Stomach (tissue), 8 donors: ENCODE measurements at regions not wholly inside any gene's neighbourhood (a gene's known extent, or its start where the extent isn't known, plus 50 kb on each side); places are given as distances from the start of the nearest gene placed in this dataset.

ENCODE experiments used
- DNase-seq, 2 donors: peaks; one replicate each; pipeline versions ENCODE4 v3.0.0 to v3.0.0-alpha.2; 2013 to 2019
- H3K27ac ChIP-seq, 5 donors: fragments of 200-600 bp in 4 of 5; sonication (generic) in 4 of 5; one replicate each; pipeline ENCODE4 v1.5.1; 2013 to 2019; ENCODE audit warnings: mild to moderate bottlenecking in 1 of 5, moderate library complexity in 1 of 5
- H3K27me3 ChIP-seq, 3 donors: fragments of 200-600 bp; sonication (generic); one replicate each; pipeline ENCODE4 v1.5.1; 2017 to 2019; ENCODE audit warnings: mixed run types in 1 of 3
- H3K36me3 ChIP-seq, 4 donors: fragments of 200-600 bp; sonication (generic); 1 replicate in 3 of 4; 2 replicates in 1 of 4; pipeline ENCODE4 v1.5.1; 2016 to 2019
- H3K4me1 ChIP-seq, 4 donors: fragments of 200-600 bp; sonication (generic); one replicate each; pipeline ENCODE4 v1.5.1; 2016 to 2019
- H3K4me3 ChIP-seq, 4 donors: fragments of 200-600 bp; sonication (generic) in 3 of 4; one replicate each; pipeline ENCODE4 v1.5.1; 2016 to 2019; ENCODE audit warnings: mild to moderate bottlenecking in 1 of 4
- H3K9me3 ChIP-seq, 4 donors: fragments of 200-600 bp; sonication (generic); one replicate each; pipeline ENCODE4 v1.5.1; 2016 to 2019
- EP300 ChIP-seq: sonication (generic); formaldehyde crosslinking; IDR thresholded peaks from one replicate; pipeline ENCODE4 v1.6.1; 2017; ENCODE audit warnings: antibody characterized with exemption
- POLR2A ChIP-seq, 4 donors: fragments of 450-650 bp; IDR thresholded peaks; one replicate each; pipeline ENCODE4 v1.6.1; 2016; ENCODE audit warnings: antibody characterized with exemption in 4 of 4, control low read depth in 2 of 4, mild to moderate bottlenecking in 1 of 4, moderate library complexity in 1 of 4
- POLR2AphosphoS5 ChIP-seq, 3 donors: sonication (generic); formaldehyde crosslinking; IDR thresholded peaks; one replicate each; pipeline ENCODE4 v1.6.1; 2016; ENCODE audit warnings: antibody characterized with exemption in 3 of 3
- WGBS, 5 donors: extraction: QIAGEN DNeasy Blood & Tissue Kit in 3 of 5; methylation state at CpG; one replicate each; pipeline versions ENCODE4 v1.1.5 to v1.1.7; 2013 to 2018; 5-methylcytosine and 5-hydroxymethylcytosine counted together
- intact Hi-C: fragments of 100-400 bp; cut with DNase I; formaldehyde crosslinking; loops from one replicate; pipeline ENCODE4 v1.15.1; 2023; ENCODE audit warnings: low total_unique reads
- TF ChIP-seq, protein P1 (sequence below), 7 experiments: fragments of 450-650 bp in 4 of 7; fragments of 200-600 bp in 3 of 7; sonication (generic) in 3 of 7; IDR thresholded peaks; one replicate each; pipeline ENCODE4 v1.5.1; 2016 to 2019; ENCODE audit warnings: antibody characterized with exemption in 7 of 7, control low read depth in 2 of 7, mild to moderate bottlenecking in 1 of 7
- donor health status: healthy with polysubstance abuse.
- donor health status: Bipolar disorder and iron deficiency.
- donor health status: healthy.

DNA sequence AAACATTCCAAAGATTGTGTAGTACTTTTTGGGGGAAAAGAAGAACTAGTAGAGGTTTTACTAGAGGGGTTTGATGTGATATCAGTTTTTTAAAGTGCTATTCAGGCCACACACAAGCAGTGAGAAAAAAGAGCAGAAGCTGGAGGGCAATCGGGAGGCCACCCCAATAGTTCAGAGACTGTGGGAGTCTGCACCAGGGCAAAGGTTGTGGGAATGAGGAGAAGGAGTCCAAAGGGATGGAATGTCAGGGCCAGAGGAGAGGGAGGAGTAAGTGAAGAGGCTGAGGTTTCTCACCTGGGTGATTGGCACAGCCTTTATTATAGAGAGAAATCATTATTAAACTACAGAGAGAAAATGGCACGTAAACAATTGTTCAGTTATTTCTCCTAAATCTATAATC lies 134.9 kb upstream of the RAD23B start:
- no peak for DNase-seq
- WGBS, 5 donors, result 82 to 95% (median 88%) methylated on average over 2 of the region's 2 CpGs
- TF ChIP-seq POLR2A (IDR thresholded peaks at IDR 0.05), result no peak
- TF ChIP-seq, protein P1, sequence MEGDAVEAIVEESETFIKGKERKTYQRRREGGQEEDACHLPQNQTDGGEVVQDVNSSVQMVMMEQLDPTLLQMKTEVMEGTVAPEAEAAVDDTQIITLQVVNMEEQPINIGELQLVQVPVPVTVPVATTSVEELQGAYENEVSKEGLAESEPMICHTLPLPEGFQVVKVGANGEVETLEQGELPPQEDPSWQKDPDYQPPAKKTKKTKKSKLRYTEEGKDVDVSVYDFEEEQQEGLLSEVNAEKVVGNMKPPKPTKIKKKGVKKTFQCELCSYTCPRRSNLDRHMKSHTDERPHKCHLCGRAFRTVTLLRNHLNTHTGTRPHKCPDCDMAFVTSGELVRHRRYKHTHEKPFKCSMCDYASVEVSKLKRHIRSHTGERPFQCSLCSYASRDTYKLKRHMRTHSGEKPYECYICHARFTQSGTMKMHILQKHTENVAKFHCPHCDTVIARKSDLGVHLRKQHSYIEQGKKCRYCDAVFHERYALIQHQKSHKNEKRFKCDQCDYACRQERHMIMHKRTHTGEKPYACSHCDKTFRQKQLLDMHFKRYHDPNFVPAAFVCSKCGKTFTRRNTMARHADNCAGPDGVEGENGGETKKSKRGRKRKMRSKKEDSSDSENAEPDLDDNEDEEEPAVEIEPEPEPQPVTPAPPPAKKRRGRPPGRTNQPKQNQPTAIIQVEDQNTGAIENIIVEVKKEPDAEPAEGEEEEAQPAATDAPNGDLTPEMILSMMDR (IDR thresholded peaks at IDR 0.05), result no peak
- TF ChIP-seq EP300, result no peak
- no peak for TF ChIP-seq POLR2AphosphoS5 (IDR thresholded peaks at IDR 0.05)
- H3K9me3 ChIP-seq, result peaks cover 0 to 6% (median 0%) of the 10 kb centered on the region in 4 donors
- intact Hi-C loops, result no loop called here
- no peaks in the 10 kb centered on the region for H3K27me3 ChIP-seq
- H3K27ac ChIP-seq, result no peak overlapping the region
- H3K4me3 ChIP-seq, result no peak overlapping the region
- no peaks in the 10 kb centered on the region for H3K36me3 ChIP-seq
- H3K4me1 ChIP-seq, result no peaks in the 10 kb centered on the region

DNA sequence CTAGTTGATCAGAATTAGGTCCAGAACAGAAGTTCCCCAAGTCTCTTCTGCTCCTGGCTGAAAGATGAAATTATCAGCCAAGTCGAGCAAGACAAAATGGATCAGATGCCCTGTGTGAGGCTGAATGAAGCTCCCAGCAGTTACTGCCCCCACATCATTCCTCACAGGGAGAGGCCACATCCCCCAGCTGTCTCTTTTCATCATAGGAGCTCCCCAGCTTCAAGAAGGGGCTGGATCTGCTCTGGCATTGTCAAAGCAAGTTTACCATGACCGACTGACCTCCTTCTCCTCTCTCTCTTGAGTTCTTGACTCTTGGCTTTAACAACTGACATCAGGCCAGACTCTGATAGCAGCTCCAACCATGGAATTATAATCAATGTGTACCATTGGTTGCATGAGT lies 133.3 kb upstream of the RAD23B start:
- no peaks in the 10 kb centered on the region for H3K4me1 ChIP-seq
- no peaks in the 10 kb centered on the region for H3K27me3 ChIP-seq
- 58 to 82% (median 67%) methylated on average over 2 of the region's 2 CpGs for WGBS, 5 donors
- DNase-seq, result no peak
- H3K27ac ChIP-seq, result no peak overlapping the region
- no peaks in the 10 kb centered on the region for H3K36me3 ChIP-seq
- intact Hi-C loops, result no loop called here
- no peak overlapping the region for H3K4me3 ChIP-seq
- H3K9me3 ChIP-seq, result peaks cover 0 to 6% (median 0%) of the 10 kb centered on the region in 4 donors
- TF ChIP-seq, protein P1 (IDR thresholded peaks at IDR 0.05), result no peak
- TF ChIP-seq EP300 (no peak), POLR2A (IDR thresholded peaks at IDR 0.05) (no peak), POLR2AphosphoS5 (IDR thresholded peaks at IDR 0.05) (no peak)

DNA sequence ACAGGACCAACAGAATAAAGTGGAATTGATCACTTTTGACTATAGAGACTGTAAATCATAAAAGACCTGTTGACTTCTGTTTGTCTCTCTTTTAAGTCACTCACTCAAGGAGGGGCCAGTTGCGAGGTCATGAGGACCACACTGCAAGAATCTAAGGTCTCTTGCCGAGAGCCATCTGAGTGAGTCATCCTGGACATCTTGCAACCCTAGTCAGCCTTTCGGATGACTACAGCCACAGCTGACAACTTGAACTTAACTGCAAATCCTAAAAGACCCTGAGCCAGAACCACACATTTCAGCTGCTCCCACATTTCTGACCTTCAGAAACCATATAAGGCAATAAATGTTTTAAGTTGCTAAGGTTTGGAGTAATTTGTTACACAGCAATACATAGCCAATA lies 129.7 kb upstream of the RAD23B start:
- Histone ChIP-seq H3K9me3 (peaks cover 0 to 6% (median 0%) of the 10 kb centered on the region in 4 donors), H3K4me3 (no peak overlapping the region), H3K27me3 (no peaks in the 10 kb centered on the region), H3K36me3 (no peaks in the 10 kb centered on the region), H3K27ac (no peak overlapping the region), H3K4me1 (no peaks in the 10 kb centered on the region)
- TF ChIP-seq, protein P1 (IDR thresholded peaks at IDR 0.05), result no peak
- no peak for TF ChIP-seq EP300
- no peak for TF ChIP-seq POLR2A (IDR thresholded peaks at IDR 0.05)
- 60 to 82% (median 78%) methylated on average over 3 of the region's 3 CpGs for whole genome bisulfite sequencing, 5 donors
- DNase-seq, result no peak
- intact Hi-C loops, result no loop called here

DNA sequence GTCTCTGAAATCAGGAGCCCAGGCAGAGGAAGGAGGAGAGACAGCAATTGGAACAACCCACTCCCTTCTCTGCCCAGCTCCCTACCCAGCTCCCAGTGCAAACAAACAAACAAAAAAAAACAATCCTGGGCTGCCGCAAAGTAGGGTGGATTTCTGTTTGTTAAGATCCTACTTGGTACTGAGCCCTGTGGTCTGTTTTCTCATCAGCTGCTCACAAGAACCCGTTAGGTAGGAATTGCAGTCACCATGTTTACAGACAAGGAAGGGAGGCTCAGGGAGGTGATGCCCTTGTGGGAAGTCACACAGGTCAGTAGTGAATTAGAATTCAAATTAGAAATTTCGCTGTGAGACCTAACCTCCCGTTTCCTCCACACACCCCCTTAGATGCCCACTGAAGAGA lies 128.8 kb upstream of the RAD23B start:
- Histone ChIP-seq H3K9me3 (peaks cover 0 to 6% (median 0%) of the 10 kb centered on the region in 4 donors), H3K4me1 (no peaks in the 10 kb centered on the region), H3K27ac (no peak overlapping the region), H3K36me3 (no peaks in the 10 kb centered on the region), H3K27me3 (no peaks in the 10 kb centered on the region), H3K4me3 (no peak overlapping the region)
- intact Hi-C loops, result no loop called here
- WGBS, 5 donors, result 38 to 50% (median 44%) methylated on average over 4 of the region's 4 CpGs
- DNase-seq, result no peak
- TF ChIP-seq POLR2A (IDR thresholded peaks at IDR 0.05) (no peak), POLR2AphosphoS5 (IDR thresholded peaks at IDR 0.05) (no peak), EP300 (no peak)
- TF ChIP-seq, protein P1 (IDR thresholded peaks at IDR 0.05), result no peak
